Testis (tissue), 2 donors: ENCODE measurements at regions not wholly inside any gene's neighbourhood (a gene's known extent, or its start where the extent isn't known, plus 50 kb on each side); places are given as distances from the start of the nearest gene placed in this dataset.

Experiments used
- CTCF ChIP-seq, 3 experiments: fragments of 450-650 bp in 2 of 3; fragments of 200-600 bp in 1 of 3; sonication (generic) in 1 of 3; IDR thresholded peaks; one replicate each; pipeline ENCODE4 v1.5.1; 2016 to 2019; ENCODE audit warnings: antibody characterized with exemption in 3 of 3, mild to moderate bottlenecking in 2 of 3, moderate library complexity in 1 of 3
- POLR2A ChIP-seq: fragments of 450-650 bp; IDR thresholded peaks from one replicate; pipeline ENCODE4 v1.6.1; 2017; ENCODE audit warnings: antibody characterized with exemption, mild to moderate bottlenecking, moderate library complexity

DNA sequence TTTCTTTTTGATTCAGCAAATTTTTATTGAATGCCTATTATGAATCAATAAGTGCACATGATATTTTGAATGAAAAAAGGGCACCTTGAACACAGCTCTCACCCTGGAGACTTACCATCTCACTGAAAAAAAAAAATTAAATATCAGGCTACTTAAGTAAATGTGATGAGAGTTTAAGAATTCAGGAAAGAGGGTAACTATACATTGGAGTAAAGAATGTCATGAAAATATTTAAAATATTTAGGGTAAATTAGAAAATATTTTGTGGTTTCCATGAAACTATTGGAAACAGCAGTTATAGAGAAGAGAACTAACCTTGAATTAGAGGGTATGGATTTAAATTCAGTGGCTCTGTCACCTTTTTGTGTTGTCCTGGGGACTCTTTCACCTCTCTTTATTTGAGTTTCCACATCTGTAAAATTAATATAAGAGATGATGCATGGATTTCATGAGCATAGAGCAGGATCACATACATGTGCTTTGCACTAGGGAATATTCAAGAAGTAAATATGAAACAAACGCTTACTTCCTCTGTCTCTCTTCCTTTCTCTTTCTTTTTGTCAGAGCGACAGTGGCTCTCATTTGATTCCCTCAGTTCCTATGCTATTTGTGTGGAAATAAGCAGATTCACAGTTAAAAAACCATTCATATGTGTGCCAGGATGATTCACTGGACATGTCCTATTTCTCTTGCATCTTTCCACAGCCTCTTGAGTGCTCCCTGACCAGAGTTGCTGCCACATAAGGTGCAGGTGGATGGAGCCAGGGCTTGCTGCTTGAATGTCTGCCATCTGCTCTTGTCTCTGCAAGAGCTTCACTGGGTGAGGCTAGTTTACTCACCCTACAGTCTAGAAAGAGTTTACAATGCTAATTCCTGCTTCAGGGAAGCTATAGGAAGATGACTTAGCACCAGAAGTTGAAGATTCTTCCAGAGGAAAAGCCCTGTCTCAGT lies 533.1 kb downstream of the ETS1 start:
- TF ChIP-seq CTCF (IDR thresholded peaks at IDR 0.05) (no peak), POLR2A (no peak)
